IPS DF 19.7 (cell line): ENCODE measurements at regions not wholly inside any gene's neighbourhood (a gene's known extent, or its start where the extent isn't known, plus 50 kb on each side); places are given as distances from the start of the nearest gene placed in this dataset.

ENCODE experiments used
- DNase-seq: peaks from one replicate; pipeline ENCODE4 v3.0.0-alpha.2; 2013; ENCODE audit warnings: low read depth, low spot score

- DNase-seq: no peak
Observed at GRCh38 chr3:194833114-194833910, 147.6 kb downstream of the FAM43A start.

GRCh38 chr3:194836661-194837060 lies 151.0 kb downstream of the FAM43A start:
- no peak for DNase-seq

- DNase-seq: no peak
Observed at GRCh38 chr3:194837457-194838127, 151.9 kb downstream of the FAM43A start.

GRCh38 chr3:194838236-194838635 lies 152.6 kb downstream of the FAM43A start:
- DNase-seq: no peak

DNA sequence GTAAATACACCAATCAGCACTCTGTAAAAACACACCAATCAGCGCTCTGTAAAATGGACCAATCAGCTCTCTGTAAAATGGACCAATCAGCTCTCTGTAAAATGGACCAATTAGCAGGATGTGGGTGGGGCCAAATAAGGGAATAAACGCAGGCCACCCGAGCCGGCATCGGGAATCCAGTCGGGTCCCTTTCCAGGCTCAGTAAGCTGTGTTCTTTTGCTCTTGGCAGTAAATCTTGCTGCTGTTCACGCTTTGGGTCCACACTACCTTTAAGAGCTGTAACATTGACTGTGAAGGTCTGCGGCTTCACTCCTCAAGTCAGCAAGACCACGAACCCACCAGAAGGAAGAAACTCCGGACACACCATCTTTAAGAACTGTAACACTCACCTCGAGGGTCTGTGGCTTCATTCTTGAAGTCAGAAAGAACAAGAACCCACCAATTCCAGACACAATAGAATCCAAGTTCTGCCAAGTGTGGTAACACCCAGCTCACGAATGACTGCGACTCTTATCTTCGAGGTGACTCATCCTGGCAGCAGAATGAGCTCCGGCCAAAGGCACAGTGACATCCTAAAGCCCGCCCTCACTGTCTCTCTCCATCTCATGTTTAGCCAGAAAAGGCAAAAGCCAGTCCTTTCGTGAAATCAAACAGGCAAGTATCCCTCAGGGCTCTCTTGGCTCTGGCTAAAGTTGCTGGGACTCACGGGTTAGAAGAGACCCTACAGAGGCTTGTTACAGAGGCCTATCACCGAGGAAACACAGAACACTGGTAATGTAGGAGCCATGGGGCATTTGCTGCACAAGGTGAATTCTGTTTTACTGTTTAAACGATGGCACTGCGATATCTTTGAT lies 155.2 kb downstream of the FAM43A start:
- no peak for DNase-seq

DNA sequence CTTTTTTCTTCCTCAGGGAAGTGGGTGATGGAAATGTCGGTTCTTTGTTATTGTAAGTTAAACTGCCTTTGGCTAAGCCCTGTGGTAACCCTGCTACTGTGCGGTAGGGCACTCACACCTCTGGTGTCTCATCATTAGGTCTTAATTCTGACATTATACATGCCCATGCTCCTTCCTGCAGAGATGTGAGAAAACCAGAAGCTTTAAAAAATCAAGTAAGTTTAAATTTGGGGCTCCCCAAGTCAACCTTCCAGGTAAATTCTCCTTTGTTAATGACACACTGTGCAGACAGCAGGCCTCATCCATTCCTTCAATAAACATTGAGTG lies 155.8 kb downstream of the FAM43A start:
- DNase-seq: no peak

DNA sequence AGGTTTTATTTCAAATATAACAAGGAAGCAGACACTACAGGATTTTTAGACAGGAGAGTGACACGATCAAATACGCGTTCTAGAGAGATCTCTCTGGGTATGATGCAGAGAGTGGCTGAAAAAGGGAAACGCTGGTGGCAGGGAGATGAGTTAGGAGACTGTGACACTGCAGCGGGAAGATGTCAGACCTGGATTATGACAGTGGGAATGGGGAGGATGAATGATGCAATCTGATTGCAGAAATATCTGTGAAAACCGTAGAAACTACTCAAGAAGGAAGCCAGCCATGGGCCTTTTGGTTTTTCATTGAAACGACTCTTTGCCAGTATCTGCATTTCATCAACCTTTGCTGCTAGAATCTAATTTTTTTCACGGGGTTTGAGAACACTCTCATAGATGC lies 157.9 kb downstream of the FAM43A start:
- DNase-seq: no peak

- no peak for DNase-seq
Observed at GRCh38 chr3:194844046-194844445, 158.4 kb downstream of the FAM43A start.

DNA sequence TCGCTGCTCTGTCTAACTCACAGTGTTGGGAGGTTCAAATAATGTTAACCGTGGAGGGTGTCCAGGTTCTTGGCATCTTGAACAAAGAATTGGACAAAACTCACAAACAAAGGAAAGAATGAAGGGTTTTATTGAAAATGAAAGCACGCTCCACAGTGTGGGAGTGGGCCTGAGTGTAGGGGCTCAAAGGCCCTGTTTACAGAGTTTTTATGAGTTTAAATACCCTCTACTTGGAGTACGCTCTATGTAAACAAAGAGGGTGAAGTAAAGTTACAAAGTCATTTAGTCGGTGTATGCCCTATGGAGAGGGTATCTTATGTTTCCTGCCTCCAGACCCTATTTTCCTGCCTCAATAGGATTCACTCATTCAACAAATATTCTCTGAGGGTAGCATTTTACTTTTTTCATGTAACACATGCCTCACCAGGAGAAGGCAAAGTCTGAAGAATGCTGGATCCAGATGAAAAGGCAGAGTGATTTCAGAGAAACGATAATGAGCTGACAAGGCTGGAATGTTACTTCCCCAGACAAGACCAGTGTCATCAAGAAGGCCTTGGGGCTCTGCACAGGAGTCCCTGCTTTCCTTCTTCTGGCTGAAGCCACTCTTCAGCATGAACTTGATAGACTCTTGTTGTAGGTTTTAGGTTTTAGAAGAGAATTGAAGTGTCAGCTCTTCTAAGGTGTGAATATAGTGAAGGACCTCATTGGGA lies 163.6 kb downstream of the FAM43A start:
- no peak for DNase-seq

DNA sequence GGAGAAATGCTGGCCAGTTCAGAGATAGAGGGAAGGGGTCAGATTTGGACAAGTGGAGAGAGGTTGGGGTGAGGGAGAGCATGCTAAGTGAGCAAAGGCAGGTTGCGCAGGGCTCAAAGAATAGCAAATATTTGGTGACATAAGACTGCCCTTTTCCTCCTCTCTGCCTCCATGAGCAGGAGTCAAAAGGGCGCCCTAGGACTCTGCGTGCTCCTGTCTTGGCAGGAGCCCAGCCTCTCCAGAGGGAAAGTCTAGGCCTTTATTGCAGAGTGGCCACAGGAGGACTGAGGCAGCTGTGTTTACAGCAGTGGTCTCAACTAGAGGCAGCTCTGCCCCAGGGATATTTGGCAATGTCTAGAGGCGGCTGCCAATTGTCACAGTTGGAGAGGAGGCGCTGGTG lies 165.6 kb downstream of the FAM43A start:
- no peak for DNase-seq

- DNase-seq: no peak
Observed at GRCh38 chr3:194851941-194852340, 166.3 kb downstream of the FAM43A start.

GRCh38 chr3:194852345-194852744 lies 166.7 kb downstream of the FAM43A start:
- DNase-seq: no peak

DNA sequence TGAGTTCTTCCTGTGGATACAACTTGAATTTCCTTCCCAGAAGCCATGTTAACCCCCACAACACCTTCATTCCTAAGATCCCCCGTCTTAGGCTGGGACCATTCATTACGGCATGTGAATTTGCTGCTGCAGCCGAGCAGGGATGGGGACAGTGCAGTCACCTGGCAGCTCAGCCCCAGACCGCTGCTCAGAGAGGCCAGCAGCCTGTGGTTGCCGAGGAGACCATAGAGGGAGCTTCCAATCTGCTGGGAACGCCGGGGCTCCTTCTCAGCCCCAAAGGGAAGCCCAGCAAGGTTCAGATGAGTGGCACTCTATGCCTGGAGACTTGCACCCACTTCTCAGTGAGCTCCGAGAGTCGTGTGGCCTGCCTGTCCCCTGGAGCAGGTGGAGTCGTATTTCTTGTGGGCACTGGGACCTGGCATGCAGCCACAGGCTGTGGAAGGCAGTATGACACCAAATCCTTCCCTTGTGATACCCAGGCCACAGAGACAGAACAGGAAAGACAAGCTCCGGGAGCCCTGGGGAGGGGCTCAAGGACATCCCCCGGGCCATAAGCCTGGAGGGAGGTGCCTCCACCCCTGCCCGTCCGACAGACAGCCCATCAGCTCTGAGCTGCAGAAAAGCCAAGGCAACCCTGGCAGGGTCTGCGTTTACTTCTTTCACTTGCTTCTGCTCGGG lies 167.3 kb downstream of the FAM43A start:
- no peak for DNase-seq

- DNase-seq: no peak
Observed at GRCh38 chr3:194854206-194854605, 168.5 kb downstream of the FAM43A start.

GRCh38 chr3:194854659-194855390 lies 169.1 kb downstream of the FAM43A start:
- no peak for DNase-seq

GRCh38 chr3:194856296-194856695 lies 170.6 kb downstream of the FAM43A start:
- DNase-seq: no peak

- DNase-seq: no peak
Observed at GRCh38 chr3:194857469-194858113, 171.9 kb downstream of the FAM43A start.

- no peak for DNase-seq
Observed at GRCh38 chr3:194858382-194858781, 172.7 kb downstream of the FAM43A start.

GRCh38 chr3:194860725-194861124 lies 175.0 kb downstream of the FAM43A start:
- DNase-seq: no peak

GRCh38 chr3:194861375-194861774 lies 175.7 kb downstream of the FAM43A start:
- DNase-seq: no peak
